Right lobe of liver (tissue), 4 donors: ENCODE measurements at regions not wholly inside any gene's neighbourhood (a gene's known extent, or its start where the extent isn't known, plus 50 kb on each side); places are given as distances from the start of the nearest gene placed in this dataset.

Source experiments
- CTCF ChIP-seq, 4 donors: fragments of 200-600 bp in 3 of 4; fragments of 450-650 bp in 1 of 4; IDR thresholded peaks; one replicate each; pipeline versions ENCODE4 v1.5.1 to v1.8.0; 2016 to 2022; ENCODE audit warnings: antibody characterized with exemption in 4 of 4, mild to moderate bottlenecking in 2 of 4
- POLR2A ChIP-seq: fragments of 450-650 bp; IDR thresholded peaks from one replicate; pipeline ENCODE4 v1.6.1; 2017; ENCODE audit warnings: antibody characterized with exemption, mild to moderate bottlenecking
- donor health status: DM: no; HTN: no; CAD: no.
- donor health status: DM: no; HTN: no; CAD: no.
- donor health status: DM: no; HTN: yes; CAD: no.

GRCh38 chr3:83403927-83404326 lies 1554.9 kb upstream of the CADM2 start:
- TF ChIP-seq CTCF (IDR thresholded peaks at IDR 0.05) (no peak), POLR2A (no peak)
